Central memory CD8-positive, alpha-beta T cell (primary cell): ENCODE measurements at regions not wholly inside any gene's neighbourhood (a gene's known extent, or its start where the extent isn't known, plus 50 kb on each side); places are given as distances from the start of the nearest gene placed in this dataset.
A peak's percentile ranks its signal among the peaks of the same experiment; 100 is the strongest.
"Not testable (repeated sequence)": the region's sequence is repeated elsewhere in the genome, so short reads cannot be mapped to it uniquely, and the experiment has no call there.

Experiments used
- ATAC-seq: fragments of 150-1000 bp; cut with Tn5 transposase; replicated peaks from 2 replicates; pipeline ENCODE4 v1.10.0; 2022; ENCODE audit warnings: mild to moderate bottlenecking, moderate FRiP score, moderate number of reproducible peaks; ENCODE audit not compliant: poor library complexity, severe bottlenecking; ENCODE audit errors: extremely low read depth
- DNase-seq, 2 donors: peaks; one replicate each; pipeline ENCODE4 v3.0.0; 2021; ENCODE audit warnings: low spot score in 2 of 2
- H3K27ac Mint-ChIP-seq: one replicate; pipeline ENCODE4 v1.8.0; 2022; ENCODE audit warnings: low read depth, mild to moderate bottlenecking, moderate library complexity, mixed read lengths
- H3K27me3 Mint-ChIP-seq: one replicate; pipeline ENCODE4 v1.8.0; 2022; ENCODE audit warnings: mixed read lengths
- H3K36me3 Mint-ChIP-seq: one replicate; pipeline ENCODE4 v1.8.0; 2022; ENCODE audit warnings: mild to moderate bottlenecking, moderate library complexity, mixed read lengths; ENCODE audit not compliant: insufficient read depth
- H3K4me1 Mint-ChIP-seq: one replicate; pipeline ENCODE4 v1.8.0; 2022; ENCODE audit warnings: mixed read lengths
- H3K4me3 Mint-ChIP-seq: one replicate; pipeline ENCODE4 v1.8.0; 2022; ENCODE audit warnings: mild to moderate bottlenecking, moderate library complexity, mixed read lengths
- H3K9me3 Mint-ChIP-seq: one replicate; pipeline ENCODE4 v1.8.0; 2022; ENCODE audit warnings: mixed read lengths

DNA sequence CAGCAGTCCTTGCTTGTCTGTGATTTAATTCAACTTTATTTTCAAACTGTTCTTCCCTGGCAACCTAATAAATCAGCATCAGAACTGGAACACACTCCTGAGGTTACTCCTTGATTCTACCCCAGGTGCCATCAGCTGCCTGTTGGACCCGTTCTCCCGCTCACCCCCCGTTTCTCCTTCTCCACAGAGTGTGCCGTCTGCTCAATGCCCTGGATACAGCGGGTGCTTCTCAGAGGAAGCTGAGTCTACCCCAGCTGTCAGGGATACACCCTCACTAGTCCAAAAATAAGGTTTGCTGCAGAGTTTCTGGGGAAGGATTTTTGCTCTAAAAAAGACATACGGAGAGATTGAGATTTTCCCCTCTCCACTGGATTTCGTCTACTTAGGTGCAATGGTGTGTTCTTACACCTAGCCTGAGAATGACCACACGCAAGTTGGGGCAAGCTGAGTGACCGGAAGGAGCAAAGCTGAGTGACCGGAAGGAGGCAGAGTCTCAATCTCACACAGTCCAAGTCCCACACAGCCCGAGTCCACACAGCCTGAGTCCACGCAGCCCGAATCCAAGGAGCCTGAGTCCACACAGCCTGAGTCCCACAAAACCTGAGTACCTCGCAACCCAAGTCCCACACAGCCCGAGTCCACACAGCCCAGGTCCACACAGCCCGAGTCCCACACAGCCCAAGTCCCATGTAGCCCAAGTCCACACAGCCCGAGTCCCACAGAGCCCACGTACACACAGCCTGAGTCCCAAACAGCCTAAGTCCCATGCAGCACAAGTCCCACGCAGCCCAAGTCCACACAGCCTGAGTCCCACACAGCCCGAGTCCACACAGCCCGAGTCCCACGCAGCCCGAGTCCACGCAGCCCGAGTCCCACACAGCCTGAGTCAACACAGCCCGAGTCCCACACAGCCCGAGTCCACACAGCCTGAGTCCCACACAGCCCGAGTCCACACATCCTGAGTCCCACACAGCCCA, 58.6 kb upstream of the DACT2 start:
- Mint-ChIP-seq H3K9me3 (no peaks in the 10 kb centered on the region), H3K36me3 (peaks cover 4% of the 10 kb centered on the region), H3K4me3 (no peak overlapping the region), H3K27ac (peak overlapping the region; percentile 35), H3K27me3 (no peaks in the 10 kb centered on the region), H3K4me1 (no peaks in the 10 kb centered on the region)
- ATAC-seq: no peak
- no peak for DNase-seq

DNA sequence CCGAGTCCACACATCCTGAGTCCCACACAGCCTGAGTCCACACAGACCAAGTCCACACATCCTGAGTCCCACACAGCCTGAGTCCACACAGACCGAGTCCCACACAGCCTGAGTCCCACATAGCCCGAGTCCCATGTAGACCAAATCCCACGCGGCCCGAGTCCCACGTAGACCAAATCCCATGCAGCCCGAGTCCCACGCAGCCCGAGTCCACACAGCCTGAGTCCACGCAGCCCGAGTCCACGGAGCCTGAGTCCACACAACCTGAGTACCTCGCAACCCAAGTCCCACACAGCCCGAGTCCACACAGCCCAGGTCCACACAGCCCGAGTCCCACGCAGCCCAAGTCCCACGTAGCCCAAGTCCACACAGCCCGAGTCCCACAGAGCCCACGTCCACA, 60.0 kb upstream of the DACT2 start:
- not testable (repeated sequence) for H3K4me1 Mint-ChIP-seq, H3K27ac Mint-ChIP-seq, DNase-seq, H3K27me3 Mint-ChIP-seq, H3K9me3 Mint-ChIP-seq, H3K36me3 Mint-ChIP-seq, H3K4me3 Mint-ChIP-seq, ATAC-seq

DNA sequence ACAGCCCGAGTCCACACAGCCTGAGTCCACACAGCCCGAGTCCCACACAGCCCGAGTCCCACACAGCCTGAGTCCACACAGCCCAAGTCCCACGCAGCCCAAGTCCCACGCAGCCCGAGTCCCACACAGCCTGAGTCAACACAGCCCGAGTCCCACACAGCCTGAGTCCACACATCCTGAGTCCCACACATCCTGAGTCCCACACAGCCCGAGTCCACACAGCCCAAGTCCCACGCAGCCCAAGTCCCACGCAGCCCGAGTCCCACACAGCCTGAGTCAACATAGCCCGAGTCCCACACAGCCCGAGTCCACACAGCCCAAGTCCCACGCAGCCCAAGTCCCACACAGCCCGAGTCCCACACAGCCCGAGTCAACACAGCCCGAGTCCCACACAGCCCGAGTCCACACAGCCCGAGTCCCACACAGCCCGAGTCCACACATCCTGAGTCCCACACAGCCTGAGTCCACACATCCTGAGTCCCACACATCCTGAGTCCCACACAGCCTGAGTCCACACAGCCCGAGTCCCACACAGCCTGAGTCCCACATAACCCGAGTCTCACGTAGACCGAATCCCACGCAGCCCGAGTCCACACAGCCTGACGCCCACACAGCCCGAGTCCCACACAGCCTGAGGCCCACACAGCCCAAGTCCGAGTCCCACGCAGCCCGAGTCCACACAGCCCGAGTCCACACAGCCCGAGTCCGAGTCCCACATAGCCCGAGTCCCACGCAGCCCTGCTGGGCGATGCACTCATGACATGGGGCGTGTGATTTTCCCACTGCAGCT, 60.6 kb upstream of the SMOC2 start:
- not testable (repeated sequence) for DNase-seq, H3K27me3 Mint-ChIP-seq, H3K9me3 Mint-ChIP-seq, H3K4me1 Mint-ChIP-seq, H3K4me3 Mint-ChIP-seq, H3K36me3 Mint-ChIP-seq, ATAC-seq
- H3K27ac Mint-ChIP-seq: peak overlapping the region; percentile 44

DNA sequence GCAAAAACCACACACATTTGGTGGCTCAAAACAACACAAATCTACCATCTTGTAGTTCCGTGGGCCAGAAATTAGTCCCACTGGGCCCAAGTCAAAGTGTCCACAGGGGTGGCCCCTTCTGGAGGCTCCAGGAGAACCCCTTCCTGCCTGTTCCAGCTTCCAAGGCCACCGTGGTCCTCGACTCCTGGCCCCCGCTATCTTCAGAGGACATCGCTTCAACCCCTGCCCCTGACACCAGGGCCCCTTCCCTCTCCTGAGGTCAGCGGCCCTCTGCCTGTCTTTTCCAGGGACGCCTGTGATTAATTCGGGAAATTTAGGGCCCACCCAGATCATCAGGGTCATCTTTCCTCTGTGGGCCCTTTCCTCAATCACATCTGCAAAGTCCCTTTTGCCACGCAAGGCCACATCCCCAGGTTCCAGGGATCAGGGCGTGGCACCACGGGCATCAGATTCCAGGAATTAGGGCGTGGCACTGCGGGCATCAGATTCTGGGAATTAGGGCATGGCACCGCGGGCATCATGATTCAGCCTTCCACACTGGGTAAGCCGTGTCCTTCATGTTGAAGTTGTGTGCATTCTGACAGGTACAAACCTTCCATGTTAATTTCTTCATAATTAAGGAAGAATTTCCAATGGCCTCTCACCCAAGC, 59.9 kb upstream of the SMOC2 start:
- Mint-ChIP-seq H3K4me3 (no peak overlapping the region), H3K36me3 (peaks cover 4% of the 10 kb centered on the region), H3K27me3 (no peaks in the 10 kb centered on the region), H3K9me3 (no peaks in the 10 kb centered on the region), H3K4me1 (no peaks in the 10 kb centered on the region), H3K27ac (peak overlapping the region; percentile 44)
- DNase-seq: no peak
- ATAC-seq: no peak

DNA sequence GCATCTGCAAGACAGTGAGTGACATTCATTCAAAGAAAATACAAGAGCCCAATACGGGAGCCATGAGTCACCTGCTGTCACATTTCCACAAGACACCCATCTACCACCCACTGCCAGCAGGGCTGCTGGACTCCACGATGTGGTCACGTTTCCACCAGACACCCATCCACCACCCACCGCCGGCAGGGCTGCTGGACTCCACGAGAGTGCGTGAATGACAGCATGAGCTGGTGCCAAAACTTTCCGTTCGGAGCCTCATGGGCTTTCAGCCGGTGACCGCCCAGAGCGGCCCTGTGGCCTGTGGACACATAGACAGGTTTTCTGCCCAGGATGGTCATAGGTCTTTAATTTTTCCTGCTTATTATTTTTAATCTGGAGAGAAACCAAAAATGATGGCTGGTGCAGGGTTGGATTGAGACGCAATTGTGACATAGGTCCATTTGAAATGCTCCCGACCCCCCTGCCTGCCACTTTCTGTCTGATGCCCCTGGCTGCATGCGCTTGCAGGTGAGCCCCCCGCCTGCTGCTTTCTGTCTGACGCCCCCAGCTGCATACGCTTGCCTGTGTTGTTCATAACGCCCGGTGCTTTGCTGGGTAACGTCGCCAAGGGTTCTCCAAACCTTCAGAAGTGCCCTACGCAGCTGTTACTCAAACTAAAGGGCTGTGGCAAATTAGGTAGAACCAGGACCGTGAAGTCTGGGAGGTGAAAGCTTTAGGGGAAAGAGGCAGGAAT, 59.1 kb upstream of the SMOC2 start:
- no peak overlapping the region for H3K27ac Mint-ChIP-seq
- H3K9me3 Mint-ChIP-seq: no peaks in the 10 kb centered on the region
- no peak overlapping the region for H3K4me3 Mint-ChIP-seq
- H3K4me1 Mint-ChIP-seq: no peaks in the 10 kb centered on the region
- no peaks in the 10 kb centered on the region for H3K27me3 Mint-ChIP-seq
- peaks cover 4% of the 10 kb centered on the region for H3K36me3 Mint-ChIP-seq
- ATAC-seq (no peak), DNase-seq (no peak)

DNA sequence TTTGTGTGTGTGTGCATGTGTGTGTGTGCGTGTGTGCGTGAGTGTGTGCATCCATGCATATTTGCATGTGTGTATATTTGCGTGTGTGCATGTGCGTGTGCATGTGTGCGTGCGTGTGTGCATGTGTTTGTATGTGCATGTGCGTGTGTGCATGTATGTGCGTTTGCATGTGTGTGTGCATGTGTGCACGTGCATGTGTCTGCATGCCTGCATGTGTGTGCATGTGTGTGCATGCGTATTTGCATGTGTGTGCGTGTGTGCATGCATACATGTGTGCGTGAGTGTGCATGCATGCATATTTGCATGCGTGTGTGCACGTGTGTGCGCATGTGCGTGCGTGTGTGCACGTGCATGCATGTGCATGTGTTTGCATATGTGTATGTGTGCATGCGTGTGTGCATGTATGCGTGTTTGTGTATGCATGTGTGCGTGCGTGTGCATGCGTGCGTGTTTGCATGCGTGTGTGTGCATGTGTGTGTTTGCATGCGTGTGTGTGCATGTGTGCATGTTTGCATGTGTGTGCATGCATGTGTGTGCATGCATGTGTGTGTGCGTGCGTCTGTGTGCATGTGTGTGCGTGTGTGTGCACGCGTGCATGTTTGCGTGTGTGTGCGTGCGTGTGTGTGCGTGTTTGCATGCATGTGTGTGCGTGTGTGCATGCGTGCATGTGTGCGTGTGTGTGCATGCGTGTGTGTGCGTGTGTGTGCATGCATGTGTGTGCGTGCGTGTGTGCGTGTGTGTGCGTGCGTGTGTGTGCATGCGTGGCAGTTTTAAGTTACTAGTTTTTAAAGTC, 57.7 kb upstream of the SMOC2 start:
- Mint-ChIP-seq H3K27ac (no peak overlapping the region), H3K27me3 (no peaks in the 10 kb centered on the region), H3K4me1 (no peaks in the 10 kb centered on the region), H3K36me3 (peaks cover 4% of the 10 kb centered on the region), H3K4me3 (no peak overlapping the region), H3K9me3 (no peaks in the 10 kb centered on the region)
- DNase-seq (no peak), ATAC-seq (no peak)

DNA sequence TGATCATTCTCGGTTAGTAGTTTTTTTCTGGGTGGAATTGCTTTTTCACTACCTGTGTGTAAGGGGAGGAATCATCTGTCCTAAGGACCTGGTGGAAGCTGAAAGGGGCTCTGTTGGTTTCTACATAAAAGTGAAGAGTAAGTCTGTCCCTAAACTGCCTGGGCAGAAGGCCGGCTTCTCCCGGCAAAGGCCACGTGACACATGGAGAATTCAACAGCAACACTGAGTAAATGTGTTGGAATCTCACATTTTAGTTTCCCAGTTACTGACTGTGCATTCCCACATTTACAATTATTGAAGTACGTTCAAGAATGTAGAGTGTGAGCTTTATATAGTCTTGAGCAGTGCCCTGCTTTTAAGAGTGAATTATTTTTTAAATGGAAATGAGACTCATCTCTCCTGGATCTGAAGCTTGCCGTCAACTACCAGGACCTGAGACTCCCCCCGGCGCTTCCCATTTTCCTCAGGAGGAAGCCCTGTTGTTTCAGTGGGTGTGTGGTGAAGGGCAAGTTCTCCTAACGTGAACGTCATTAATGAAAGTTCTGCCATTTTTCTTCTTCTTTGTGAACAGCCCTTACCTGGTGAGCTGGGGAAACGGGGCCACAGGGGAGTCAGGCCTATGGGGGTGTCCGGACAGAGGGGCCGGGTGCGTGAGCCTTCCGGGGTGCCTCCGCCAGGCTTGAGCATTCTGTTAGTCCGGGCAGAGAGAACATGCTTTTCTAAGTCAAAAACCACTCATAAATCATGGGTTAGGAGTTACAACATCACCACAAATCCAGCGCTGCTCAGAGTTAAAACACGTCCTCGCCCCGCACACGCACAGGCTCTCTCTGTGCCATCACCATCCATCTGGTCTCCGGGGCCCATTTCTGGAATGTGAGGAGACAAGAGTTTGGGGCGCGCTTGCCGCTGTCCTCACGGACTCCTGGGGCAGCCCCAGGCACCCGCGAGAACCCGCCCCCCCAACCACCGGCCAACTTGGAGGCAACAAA, 56.6 kb upstream of the SMOC2 start:
- Mint-ChIP-seq H3K9me3 (no peaks in the 10 kb centered on the region), H3K4me3 (no peak overlapping the region), H3K4me1 (no peaks in the 10 kb centered on the region), H3K36me3 (peaks cover 1% of the 10 kb centered on the region), H3K27me3 (no peaks in the 10 kb centered on the region), H3K27ac (no peak overlapping the region)
- DNase-seq: no peak
- no peak for ATAC-seq

DNA sequence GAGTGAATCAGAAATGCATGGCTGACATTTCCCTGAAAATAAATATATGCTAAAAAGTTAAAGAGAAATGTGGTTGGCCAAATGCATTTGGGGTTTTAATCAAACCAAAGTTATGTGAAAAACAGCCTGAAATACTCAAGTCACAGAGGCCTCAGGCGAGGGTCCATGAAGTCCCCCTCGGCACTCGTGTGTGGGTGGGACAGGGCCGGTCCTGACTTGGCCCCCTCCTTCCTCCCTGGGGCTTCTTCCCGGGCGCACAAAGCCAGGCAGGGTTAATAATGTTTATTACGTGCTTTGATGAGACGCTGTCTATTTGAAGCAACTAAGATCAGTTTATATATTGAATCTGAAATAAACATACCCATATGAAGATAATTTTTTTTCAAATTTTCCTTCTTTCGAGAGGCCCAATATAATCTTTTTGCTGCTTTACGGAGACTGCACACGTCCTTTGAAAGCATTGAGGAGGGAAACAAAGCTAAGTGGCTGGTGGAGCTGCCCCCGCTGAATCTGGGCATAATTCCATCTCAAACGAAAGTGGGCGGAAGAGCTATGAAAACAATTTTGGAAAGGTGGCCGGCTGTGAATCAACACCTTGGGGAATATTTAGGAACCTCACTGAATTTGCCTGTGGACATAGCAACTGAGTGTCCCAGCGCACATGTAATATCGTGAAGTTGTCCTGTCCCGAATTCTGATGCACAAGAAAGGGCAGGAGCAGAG, 55.8 kb upstream of the SMOC2 start:
- H3K9me3 Mint-ChIP-seq: no peaks in the 10 kb centered on the region
- no peak overlapping the region for H3K4me3 Mint-ChIP-seq
- H3K27ac Mint-ChIP-seq: no peak overlapping the region
- DNase-seq: no peak
- no peak for ATAC-seq
- H3K36me3 Mint-ChIP-seq: no peaks in the 10 kb centered on the region
- H3K27me3 Mint-ChIP-seq: no peaks in the 10 kb centered on the region
- no peaks in the 10 kb centered on the region for H3K4me1 Mint-ChIP-seq

DNA sequence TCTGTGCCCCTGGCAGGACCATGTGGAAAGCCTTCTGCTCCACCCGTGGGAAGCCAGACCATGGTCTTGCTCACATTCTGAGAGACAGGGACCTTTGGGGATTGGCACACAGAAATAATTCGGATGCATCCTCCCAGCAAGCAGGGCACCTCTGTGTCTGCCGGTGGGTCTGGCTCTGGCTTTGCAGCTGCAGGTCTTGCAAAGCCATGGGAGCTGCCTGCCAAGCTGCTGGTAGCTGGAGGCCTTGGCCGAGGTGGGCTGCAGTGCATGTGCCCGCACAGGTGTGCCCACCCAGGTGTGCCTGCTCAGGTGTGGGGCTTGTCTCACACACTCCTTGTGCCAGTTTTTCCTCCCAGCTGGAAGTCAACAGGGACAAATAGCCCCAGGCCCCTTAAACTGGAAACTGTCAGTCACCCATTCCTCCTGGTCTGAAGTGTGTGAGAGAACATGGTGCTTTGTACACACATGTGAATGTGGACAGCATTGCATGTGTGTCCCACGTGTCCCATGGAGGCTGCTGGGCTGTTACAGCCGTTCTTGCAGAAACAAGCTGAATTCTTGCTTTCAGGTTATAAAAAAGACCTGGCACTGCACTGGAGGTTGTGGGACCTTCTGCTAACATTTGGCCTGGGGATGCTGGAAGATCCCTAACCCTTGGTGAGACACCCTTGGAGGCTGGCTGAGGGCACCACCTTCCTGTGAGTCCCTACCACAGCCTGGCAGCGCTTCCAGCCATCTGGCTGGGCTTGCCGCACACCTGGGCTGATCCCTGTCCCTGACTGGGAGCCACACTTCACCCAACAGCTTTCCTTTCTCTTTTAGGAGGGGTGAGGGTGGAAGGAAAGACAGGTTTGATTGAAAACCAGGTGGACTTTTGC, 54.9 kb upstream of the SMOC2 start:
- no peak overlapping the region for H3K27ac Mint-ChIP-seq
- DNase-seq (no peak), ATAC-seq (no peak)

DNA sequence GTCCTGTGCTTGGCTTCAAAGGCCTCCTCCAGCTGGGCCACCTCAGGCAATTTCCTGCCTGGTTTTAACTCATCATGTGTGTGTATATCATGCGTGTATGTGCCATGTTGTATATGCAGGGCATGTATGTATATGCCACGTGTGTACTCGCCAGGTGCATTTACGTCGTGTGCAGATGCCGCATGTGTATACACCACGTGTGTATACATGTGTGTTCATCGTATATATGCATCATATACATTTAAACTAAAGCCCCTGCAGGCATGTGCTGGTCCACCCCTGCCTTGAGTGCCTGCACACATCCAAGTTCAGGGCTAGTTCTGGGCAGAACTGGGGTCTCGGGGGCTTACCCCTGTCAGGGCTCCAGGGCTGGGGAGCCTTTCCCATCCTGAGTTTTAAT, 54.0 kb upstream of the SMOC2 start:
- Mint-ChIP-seq H3K27me3 (no peaks in the 10 kb centered on the region), H3K4me3 (no peak overlapping the region), H3K4me1 (no peaks in the 10 kb centered on the region), H3K27ac (no peak overlapping the region), H3K9me3 (no peaks in the 10 kb centered on the region), H3K36me3 (no peaks in the 10 kb centered on the region)
- ATAC-seq (no peak), DNase-seq (no peak)

More for the DNA sequence above, 54.9 kb upstream of the SMOC2 start:
- Mint-ChIP-seq H3K4me1 (no peaks in the 10 kb centered on the region), H3K9me3 (no peaks in the 10 kb centered on the region), H3K36me3 (no peaks in the 10 kb centered on the region), H3K27me3 (no peaks in the 10 kb centered on the region), H3K4me3 (no peak overlapping the region)
